ENCODE measurements at regions not wholly inside any gene's neighbourhood (a gene's known extent, or its start where the extent isn't known, plus 50 kb on each side); places are given as distances from the start of the nearest gene placed in this dataset.

DNA sequence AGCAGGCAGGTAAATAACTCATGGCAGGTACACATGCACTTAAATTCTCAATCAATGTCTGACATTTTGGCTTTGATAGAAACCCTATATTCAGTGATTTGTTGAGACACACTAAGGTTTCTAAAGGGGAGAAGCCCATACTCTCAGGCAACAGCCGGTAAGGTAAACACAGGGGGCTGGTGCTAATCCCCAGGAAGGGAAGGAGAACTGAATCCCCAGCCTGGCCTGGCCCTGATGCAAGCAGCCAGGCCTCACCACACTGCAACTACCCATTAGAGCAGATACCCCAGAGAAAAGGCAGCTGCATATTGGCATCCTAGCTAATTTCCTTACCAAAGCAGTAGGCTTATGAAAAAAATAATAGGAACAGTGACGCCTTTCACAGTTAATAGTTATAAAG is 116.5 kb upstream of the LRRC7 start:
- DNase-seq (ENCODE audit: low spot score), result no peak

DNA sequence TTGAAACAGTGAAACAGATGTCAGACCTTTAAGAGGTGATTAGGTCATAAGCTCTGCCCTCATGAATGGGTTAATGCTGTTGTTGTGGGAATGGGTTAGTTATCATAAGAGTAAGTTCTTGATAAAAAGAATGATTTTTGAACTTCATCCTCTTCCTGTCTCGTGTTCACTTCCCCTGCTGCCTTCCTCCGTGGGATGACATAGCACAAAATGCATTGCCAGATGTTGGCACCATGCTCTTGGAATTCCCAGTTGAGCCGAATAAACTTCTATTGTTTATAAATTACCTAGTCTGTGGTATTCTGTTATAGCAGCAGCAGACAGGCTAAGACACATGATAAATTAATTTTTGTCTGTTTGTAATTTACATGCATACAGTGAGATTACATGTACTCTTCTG is 112.0 kb upstream of the LRRC7 start:
- DNase-seq (ENCODE audit: low spot score), result no peak

DNA sequence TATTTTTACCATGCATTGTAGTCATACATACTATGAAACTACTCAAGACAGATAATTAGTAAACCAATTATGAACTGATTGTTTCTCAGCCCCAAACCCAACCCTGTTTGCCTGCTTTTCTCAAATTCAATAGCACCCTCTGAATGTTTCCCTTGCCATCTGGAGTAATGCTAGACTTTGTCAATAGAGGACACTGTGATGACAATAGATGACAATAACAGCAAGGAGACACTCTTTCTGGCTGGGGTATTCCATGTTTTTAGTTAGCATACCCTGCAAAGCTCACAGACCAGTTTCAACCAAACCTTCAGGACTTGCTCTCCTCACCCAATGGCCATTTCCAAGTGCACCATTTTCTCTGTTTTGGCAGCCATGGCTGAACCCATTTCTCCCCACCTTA is 108.5 kb upstream of the LRRC7 start:
- DNase-seq (ENCODE audit: low spot score), result no peak

DNA sequence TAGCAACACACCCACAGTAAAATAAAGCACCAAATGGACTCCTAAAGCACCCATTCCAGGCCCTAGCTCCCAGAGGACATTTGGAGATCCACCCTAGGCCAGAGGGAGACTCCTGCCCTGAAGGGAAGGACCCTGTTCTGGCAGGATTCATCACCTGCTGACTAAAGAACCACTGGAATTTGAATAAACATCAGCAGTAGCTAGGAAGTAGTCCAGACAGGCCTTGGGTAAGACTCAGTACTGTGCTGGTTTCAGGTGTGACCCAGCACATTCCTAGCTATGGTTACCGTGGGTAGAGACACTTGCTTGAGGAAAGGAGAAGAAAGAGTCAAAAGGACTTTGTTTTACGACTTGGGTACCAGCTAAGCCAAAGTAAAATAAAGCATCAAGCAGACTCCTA is 92.7 kb upstream of the LRRC7 start:
- no peak for DNase-seq (ENCODE audit: low spot score)

DNA sequence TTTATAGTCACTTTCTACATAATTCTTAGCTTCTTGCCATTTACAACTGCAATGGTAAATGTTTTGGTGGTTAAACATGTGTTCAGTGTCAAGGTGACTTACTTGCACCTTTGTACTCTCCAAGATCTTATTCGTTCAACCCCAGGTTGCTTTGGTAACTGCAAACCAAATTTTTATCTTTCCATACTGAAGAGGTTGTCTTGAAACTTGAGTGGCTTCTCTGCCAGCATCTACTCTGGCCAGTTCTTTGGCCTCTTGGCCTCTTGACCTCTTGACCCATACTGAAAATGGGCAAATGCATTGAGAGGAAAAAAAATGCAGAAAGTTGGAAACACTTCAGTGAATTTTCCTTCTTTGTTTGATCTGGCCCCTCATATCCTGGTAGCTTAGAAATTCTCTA is 88.0 kb upstream of the LRRC7 start:
- DNase-seq (ENCODE audit: low spot score), result no peak

DNA sequence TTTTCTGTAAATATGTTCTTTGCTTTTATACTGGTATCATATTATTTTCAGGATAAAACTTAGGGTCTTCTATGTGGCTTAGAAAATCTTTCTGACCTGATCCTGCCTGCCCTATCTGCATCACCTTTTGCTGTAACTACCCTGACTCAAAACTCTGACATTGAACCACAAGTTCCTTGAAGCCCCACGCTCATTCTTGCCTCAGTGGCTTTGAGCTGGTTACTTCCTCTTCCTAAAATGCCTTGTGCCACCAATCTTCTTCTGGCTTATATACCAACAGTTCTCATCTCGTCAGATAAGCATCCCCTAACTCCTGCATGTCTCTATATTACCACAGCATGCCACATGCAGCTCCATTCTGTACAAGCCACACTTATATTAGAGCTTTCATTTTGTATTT is 84.5 kb upstream of the LRRC7 start:
- DNase-seq (ENCODE audit: low spot score), result no peak

DNA sequence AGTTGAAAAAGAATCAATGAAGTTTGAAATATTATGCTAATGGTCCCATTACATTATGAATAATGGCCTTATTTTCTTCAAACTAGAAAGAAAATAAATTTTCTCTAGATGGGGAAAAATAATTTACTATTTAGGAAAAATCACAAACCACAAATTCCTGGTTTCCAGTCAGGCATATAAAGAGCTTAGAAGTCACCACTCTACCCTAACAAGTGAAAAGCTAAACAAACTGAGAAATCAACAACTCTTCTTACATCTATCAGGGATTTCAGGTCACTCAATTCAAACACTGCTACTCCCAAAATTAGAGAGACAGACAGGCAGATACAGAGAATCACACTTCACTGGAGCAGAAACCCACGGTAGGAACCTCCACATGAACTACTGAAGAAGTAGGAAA is 82.1 kb upstream of the LRRC7 start:
- DNase-seq (ENCODE audit: low spot score), result no peak

DNA sequence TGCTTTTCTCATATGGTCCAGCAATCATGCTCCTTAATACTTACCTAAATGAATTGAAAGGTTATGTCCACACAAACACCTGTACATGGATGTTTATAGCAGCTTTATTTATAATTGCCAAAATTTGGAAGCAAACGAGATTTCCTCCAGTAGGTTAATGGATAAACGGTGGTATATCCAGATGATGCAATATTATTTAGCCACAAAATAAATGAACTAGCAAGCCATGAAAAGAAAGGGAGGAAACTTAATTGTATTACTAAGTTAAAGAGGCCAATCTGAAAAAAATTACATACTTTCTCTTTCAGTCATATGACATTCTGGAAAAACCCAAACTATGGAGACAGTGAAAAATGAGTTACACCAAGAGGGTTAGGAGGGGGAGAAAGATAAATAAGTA is 76.3 kb upstream of the LRRC7 start:
- no peak for DNase-seq (ENCODE audit: low spot score)

DNA sequence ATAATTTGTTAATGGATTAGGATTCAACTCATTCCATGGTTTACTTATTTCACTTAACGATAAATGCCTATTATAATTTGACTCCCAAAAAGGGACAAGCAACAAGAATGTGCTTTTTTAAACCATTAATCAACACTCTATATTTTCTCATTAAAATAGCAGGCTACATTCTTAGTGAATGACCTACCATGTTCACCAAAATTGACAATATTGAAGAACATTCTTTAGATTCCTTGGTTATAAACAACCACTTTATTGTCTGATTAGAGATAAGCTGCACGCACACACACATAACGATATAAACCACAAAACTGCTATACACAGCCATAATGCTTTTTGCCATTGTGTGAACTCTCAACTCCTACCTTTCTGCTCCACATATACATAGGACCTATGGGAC is 75.4 kb upstream of the LRRC7 start:
- peak; percentile 20 for DNase-seq (ENCODE audit: low spot score)

DNA sequence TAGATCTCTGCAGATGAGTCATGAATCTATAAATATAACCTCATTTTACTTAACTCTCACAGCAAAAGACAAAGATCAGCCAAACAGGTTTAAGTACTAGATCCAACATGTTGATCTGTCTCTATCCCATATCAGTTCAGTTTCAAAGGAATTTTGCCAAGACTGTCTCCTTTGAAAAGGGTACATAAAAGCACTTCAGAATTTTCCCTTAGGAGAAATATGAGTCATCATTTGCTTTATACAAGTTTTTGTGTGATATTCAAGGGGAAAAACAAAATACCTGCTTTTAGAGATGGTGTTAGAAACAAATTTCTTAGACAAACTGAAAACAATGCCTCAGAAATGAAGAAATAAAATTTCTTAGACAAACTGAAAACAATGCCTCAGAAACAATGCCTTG is 73.5 kb upstream of the LRRC7 start:
- DNase-seq (ENCODE audit: low spot score), result no peak

DNA sequence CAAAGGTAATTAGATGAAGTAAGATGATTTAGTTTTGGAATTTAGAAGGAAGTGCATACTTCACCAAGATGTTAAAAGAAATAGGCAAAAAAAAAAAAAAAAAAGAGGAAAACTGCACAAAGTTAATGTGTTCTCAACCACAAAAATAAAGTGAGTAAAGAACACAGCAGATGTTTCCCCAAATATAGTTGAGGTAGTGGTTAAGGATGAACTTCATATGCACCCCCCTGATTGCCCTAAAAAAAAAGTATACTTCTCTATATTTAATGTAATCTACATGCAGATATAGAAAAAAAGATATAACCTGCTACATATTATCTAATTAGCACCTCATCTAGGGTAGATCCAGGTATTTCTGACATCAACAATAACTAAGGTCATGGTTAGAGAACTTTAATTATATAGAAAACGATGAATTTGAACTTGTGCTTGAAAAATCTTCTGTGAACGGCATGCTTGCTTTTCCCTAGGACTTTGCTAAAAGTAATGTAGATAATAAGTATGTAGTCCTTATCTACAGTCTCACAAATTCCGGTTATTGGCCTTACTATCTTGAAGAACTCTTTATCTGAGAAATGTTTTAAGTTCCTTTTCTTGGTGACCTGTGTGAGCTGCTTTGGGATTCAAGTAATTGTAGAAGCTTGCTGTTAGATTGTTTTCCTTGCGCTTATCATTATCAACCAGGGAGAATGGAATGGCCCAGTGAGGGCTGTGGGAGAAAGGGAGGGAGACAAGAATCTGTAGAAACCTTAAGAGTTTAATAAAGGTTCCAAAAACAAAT is 70.1 kb upstream of the LRRC7 start:
- DNase-seq (ENCODE audit: low spot score), result no peak

DNA sequence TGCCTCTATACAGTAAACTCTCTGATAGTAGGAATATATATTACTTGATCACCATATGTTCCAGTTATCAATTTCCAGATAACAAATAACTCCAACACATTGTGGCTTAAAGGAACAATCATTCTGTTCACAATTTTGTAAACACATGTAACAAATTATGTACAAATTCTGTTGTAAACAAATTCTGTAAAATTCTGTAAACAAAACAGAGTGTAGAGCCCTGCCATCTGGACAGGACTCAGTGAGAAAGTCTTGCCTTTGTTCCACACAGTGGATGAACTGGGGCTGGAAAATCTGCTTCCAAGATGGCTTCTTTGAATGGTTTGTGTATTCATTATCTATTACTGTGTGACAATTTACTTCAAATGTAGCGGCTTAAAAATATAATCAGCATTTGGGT is 69.0 kb upstream of the LRRC7 start:
- no peak for DNase-seq (ENCODE audit: low spot score)

DNA sequence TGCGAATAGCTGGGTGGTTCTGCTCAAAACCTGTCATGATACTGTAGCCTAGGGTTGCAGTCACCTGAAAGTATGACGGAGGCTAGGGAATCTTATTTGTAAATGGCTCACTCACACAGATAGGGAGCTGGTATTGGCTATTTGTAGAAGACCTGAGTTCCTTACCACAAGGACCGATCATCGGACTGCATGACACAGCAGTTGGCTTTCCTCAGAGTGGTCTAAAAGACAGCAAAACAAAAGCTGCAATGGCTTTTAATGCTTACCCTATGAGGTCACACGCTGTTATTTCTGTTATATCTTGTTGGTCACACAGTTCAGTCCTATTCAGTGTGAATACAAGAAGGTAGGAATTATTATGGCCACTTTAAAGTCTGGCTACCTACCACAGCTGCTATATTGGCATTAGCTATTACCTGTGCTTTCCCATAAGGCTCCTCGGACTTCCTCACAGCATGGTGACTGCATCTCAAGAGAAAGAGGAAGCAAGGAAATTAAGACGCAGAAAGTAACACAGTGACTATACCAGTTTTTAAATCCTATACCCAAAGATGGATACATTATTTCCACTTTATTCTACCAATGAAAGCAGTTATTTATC is 68.4 kb upstream of the LRRC7 start:
- DNase-seq (ENCODE audit: low spot score), result no peak

DNA sequence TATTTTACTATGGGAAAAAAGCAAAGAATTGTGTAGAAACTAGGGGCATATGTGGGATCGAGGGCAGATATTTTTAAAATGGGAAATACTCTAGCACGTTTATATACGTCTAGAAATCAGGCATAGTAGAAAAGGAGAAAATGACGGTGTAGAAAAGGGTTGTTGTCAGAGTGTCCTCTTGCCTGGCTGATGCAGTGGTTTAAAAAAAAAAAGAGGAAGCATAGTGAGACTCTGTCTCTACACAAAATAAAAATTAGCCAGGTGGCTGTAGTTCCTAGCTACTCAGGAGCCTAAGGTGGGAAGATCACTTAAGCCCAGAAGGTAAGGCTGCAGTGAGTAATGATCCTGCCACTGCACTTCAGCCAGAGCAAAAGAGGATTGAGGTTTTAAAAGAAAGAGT is 64.7 kb upstream of the LRRC7 start:
- DNase-seq (ENCODE audit: low spot score), result no peak

DNA sequence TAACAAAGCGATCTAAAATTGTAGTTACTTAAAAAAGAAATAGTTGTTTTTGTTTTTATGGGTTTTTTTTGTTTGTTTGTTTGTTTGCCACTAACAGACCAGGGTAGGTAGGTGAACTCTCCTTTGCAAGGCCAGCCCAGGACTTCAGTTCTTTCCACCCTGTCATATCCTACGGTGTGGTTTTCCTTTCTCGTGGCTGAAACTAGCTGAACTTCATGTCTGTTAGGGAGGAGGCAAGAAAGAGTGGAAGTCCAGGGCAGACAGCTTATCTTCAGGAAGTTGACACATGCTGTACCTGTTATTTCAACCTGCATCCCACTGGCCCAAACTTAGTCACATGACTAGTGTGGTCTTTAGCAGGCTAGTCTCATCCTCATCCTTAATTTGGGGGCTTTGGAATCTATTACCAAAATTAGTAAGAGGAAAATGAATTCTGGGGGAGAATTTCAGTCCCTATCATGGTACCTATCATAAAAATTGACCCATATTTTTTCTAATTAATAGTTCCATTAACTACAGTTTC is 62.9 kb upstream of the LRRC7 start:
- DNase-seq (ENCODE audit: low spot score), result no peak

DNA sequence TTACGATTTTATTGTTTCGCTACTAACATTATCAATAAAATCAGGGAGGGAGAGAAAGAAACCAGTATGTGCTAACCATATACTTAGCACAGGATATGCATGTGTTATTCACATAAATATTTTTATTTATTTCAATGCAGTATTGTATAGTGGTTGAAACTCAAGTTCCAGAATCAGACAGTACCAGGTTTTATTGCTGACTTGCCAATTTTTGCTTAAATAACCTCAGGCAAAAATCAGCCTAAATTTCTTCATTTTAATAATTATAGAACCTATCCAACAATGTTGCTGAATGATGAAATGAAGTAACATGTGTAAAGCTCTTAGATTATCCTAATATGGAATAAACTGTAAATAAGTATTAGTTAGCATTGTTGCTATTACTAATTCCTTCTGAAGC is 61.4 kb upstream of the LRRC7 start:
- no peak for DNase-seq (ENCODE audit: low spot score)

DNA sequence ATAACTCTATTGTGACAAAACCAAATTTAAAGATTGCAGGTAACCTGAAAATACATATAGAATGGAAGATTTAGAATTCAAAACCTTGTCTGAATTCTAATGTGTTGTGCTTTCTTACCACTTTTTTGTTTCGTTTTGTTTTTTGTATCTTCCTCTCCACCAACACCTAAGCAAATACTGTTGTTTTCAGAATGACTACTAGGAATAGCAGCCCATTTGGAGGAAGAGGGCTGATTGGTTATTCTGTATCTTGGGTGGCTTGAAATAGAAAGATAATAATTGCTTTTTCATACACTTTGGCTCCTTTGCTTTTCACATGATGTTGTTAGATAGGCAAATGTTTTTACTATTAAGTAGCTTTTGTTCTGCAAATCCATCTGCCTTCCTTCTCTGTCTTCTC is 61.0 kb upstream of the LRRC7 start:
- no peak for DNase-seq (ENCODE audit: low spot score)

DNA sequence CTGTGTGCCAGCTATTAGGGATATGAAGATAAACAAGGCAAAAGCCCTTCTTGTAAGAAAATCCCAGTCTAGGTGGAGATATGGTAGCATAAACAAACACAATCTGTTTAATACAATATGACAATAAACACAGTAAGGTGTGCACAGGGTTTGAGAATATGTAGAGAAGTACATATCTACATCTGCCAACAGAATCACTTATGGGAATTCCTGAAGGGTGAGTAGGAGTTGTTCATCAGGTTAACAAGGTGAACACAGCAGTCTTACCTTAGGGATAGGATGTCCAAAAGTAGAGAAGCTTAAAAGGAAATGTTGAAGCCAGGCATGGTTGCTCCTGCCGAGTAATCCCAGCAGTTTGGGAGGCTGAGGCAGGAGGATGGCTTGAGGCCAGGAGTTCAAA is 57.7 kb upstream of the LRRC7 start:
- no peak for DNase-seq (ENCODE audit: low spot score)

DNA sequence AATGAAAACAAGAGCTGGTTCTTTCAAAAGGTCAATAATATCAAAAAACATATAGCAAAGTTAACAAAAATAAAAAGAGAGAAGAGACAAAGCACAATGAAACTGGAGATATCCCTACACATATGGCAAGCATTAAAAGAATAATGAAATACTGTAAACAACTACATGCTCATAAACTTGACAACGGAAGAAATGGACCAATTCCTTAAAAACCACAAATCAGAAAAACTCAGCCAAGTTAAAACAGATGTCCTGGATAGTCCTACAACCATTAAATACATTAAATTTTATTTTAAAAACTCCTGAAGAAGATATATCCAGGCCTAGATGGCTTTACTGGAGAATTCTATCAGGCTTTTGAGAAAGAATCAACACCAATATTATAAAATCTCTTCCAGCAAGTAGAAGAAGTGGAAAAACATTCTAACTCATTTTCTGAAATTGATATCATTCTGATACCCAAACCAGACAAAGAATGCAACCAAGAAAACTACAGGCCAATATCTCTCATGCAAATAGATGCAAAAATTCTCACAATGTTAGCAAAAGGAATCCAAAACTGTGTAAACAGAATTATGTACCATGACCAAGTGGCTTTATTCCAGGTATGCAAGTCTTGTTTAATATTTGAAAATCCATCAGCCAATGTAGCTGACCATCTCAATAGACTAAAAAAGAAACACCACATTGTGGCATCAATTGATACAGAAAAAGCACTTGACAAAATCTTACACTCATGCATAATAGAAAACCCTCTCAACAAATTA is 56.1 kb upstream of the LRRC7 start:
- no peak for DNase-seq (ENCODE audit: low spot score)

DNA sequence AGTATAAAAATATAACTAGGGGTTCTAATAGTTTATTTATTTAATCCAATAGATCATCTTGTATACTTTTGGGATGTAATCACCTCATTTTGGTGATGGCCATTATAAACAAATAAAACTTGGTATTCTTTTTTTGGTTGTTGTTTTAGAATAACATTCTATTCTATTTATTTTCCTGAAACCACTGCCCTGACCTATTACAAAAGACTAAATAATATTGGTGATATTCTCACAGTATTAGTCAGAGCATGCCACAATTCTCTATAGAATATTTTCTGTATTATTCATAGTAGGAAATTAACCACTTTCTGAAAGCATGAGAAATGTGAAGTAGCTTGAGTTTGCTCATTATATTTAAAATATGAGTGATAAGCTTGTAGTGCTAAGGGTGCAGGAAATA is 54.1 kb upstream of the LRRC7 start:
- DNase-seq (ENCODE audit: low spot score), result peak; percentile 17

Data from AG20443 (cell line).